Endothelial cell of umbilical vein (primary cell): ENCODE measurements at regions not wholly inside any gene's neighbourhood (a gene's known extent, or its start where the extent isn't known, plus 50 kb on each side); places are given as distances from the start of the nearest gene placed in this dataset.

Source experiments
- BruUV-seq: library from RNA; stranded (reverse); fragments of 400-500 nt; replicated peaks from 2 replicates; lab custom pipeline; 2021; lab: Mats Ljungman, UMichigan
- CTCF ChIA-PET: fragments of 300-600, 350-600 bp; sonication (Branson Sonifier 250); formaldehyde crosslinking; loops from one replicate; lab custom pipeline; 2021; ENCODE audit warnings: antibody characterized with exemption, inconsistent platforms; lab: Charles Lee
- POLR2A ChIA-PET: fragments of 300-600, 350-600 bp; sonication (Branson Sonifier 250); formaldehyde crosslinking; loops from one replicate; lab custom pipeline; 2021; ENCODE audit warnings: antibody characterized with exemption, inconsistent platforms; lab: Charles Lee
- DNase-seq: peaks from one replicate; pipeline ENCODE4 v3.0.0-alpha.2; 2011; ENCODE audit warnings: low read depth, low spot score
- FAIRE-seq: peaks from 2 replicates; lab custom pipeline; 2011; peaks lifted over from hg19 to GRCh38; lab: Jason Lieb, UNC
- H2AFZ ChIP-seq: 2 replicates; pipeline ENCODE4 v1.6.0; 2012; ENCODE audit warnings: low read depth, low read length, control low read depth, inconsistent platforms
- H3K27ac ChIP-seq: 2 replicates; pipeline ENCODE4 v1.5.1; 2011; ENCODE audit warnings: low read depth, mild to moderate bottlenecking, control low read depth, low read length, moderate library complexity; ENCODE audit not compliant: insufficient read depth
- H3K27me3 ChIP-seq, 2 experiments: 2 replicates each; pipeline versions ENCODE4 v1.6.0 to v1.6.1; 2011; ENCODE audit warnings: low read length in 2 of 2, mixed read lengths in 1 of 2; ENCODE audit not compliant: control insufficient read depth in 2 of 2, insufficient read depth in 2 of 2
- H3K36me3 ChIP-seq, 2 experiments: 2 replicates in 1 of 2; 3 replicates in 1 of 2; pipeline ENCODE4 v1.5.1; 2011; ENCODE audit warnings: low read length in 2 of 2, mild to moderate bottlenecking in 1 of 2, moderate library complexity in 1 of 2; ENCODE audit not compliant: control insufficient read depth in 2 of 2, insufficient read depth in 2 of 2; ENCODE audit errors: extremely low read depth in 1 of 2
- H3K4me1 ChIP-seq: 3 replicates; pipeline ENCODE4 v1.5.1; 2011; ENCODE audit warnings: mild to moderate bottlenecking, low read length; ENCODE audit not compliant: control insufficient read depth, insufficient read depth; ENCODE audit errors: extremely low read depth
- H3K4me2 ChIP-seq: 2 replicates; pipeline ENCODE4 v1.6.1; 2011; ENCODE audit warnings: low read length, control low read depth, mixed read lengths; ENCODE audit not compliant: insufficient read depth
- H3K4me3 ChIP-seq, 3 experiments: fragments of 200-600 bp in 1 of 3; sonication (generic), shearing (Covaris generic) in 1 of 3; replicated peaks in 1 of 3; 2 replicates each; pipeline ENCODE4 v1.5.1; 2011 to 2016; ENCODE audit warnings: control low read depth in 3 of 3, low read length in 3 of 3, mild to moderate bottlenecking in 2 of 3, inconsistent platforms in 1 of 3, low read depth in 1 of 3, moderate library complexity in 1 of 3; ENCODE audit not compliant: insufficient read depth in 1 of 3
- H3K79me2 ChIP-seq: 2 replicates; pipeline ENCODE4 v1.6.0; 2012; ENCODE audit warnings: low read length, inconsistent platforms; ENCODE audit not compliant: control insufficient read depth, insufficient read depth
- H3K9ac ChIP-seq: replicated peaks from 2 replicates; pipeline ENCODE3; 2011; ENCODE audit warnings: low read length, control low read depth; ENCODE audit not compliant: insufficient read depth; ENCODE audit errors: extremely low read depth
- H3K9me1 ChIP-seq: replicated peaks from 3 replicates; pipeline ENCODE4 v1.6.0; 2011; ENCODE audit warnings: mild to moderate bottlenecking, low read length; ENCODE audit not compliant: control insufficient read depth, insufficient read depth; ENCODE audit errors: extremely low read depth
- H3K9me3 ChIP-seq: replicated peaks from 2 replicates; pipeline ENCODE4 v1.5.1; 2012; ENCODE audit warnings: low read length, inconsistent platforms; ENCODE audit not compliant: control insufficient read depth, insufficient read depth
- H4K20me1 ChIP-seq: replicated peaks from 2 replicates; pipeline ENCODE3; 2011; ENCODE audit warnings: mild to moderate bottlenecking, low read length; ENCODE audit not compliant: control insufficient read depth, insufficient read depth; ENCODE audit errors: extremely low read depth
- CTCF ChIP-seq, 2 donors: IDR thresholded peaks; 1 replicate in 1 of 2; 2 replicates in 1 of 2; pipeline ENCODE4 v1.5.1; 2011; ENCODE audit warnings: low read length in 2 of 2, mild to moderate bottlenecking in 2 of 2, moderate library complexity in 2 of 2, control low read depth in 1 of 2, inconsistent platforms in 1 of 2, low read depth in 1 of 2; ENCODE audit not compliant: insufficient read depth in 1 of 2; ENCODE audit errors: extremely low read depth in 1 of 2
- EZH2 ChIP-seq: IDR thresholded peaks from 2 replicates; pipeline ENCODE4 v1.6.1; 2012; ENCODE audit warnings: borderline replicate concordance, low read depth, mild to moderate bottlenecking, moderate library complexity, low read length, inconsistent platforms; ENCODE audit not compliant: severe bottlenecking
- FOS ChIP-seq: IDR thresholded peaks from 2 replicates; pipeline ENCODE4 v1.6.1; 2011; ENCODE audit warnings: mild to moderate bottlenecking, low read length, moderate library complexity, borderline replicate concordance; ENCODE audit not compliant: insufficient read depth
- GATA2 ChIP-seq: IDR thresholded peaks from 2 replicates; pipeline ENCODE4 v1.7.0; 2011; ENCODE audit warnings: low read depth, mild to moderate bottlenecking, moderate library complexity, mixed read lengths, low read length; ENCODE audit not compliant: insufficient read length, insufficient read depth
- JUN ChIP-seq: IDR thresholded peaks from 2 replicates; pipeline ENCODE4 v1.6.1; 2011; ENCODE audit warnings: borderline replicate concordance, low read depth; ENCODE audit not compliant: insufficient read length, insufficient read depth
- MAX ChIP-seq: IDR thresholded peaks from 2 replicates; pipeline ENCODE4 v1.6.1; 2011; ENCODE audit not compliant: insufficient read depth, insufficient read length
- MYC ChIP-seq: IDR thresholded peaks from one replicate; pipeline ENCODE4 v1.6.1; 2011; ENCODE audit warnings: mild to moderate bottlenecking, low read depth, low read length
- POLR2A ChIP-seq: IDR thresholded peaks from 2 replicates; pipeline ENCODE4 v1.6.1; 2012; ENCODE audit warnings: low read depth, mild to moderate bottlenecking, control low read depth, low read length
- POLR2AphosphoS5 ChIP-seq: IDR thresholded peaks from 2 replicates; pipeline ENCODE4 v1.6.1; 2012; ENCODE audit warnings: low read depth, mild to moderate bottlenecking, control low read depth, low read length, moderate library complexity; ENCODE audit not compliant: insufficient read depth
- dilution Hi-C: fragments of 300-500 bp; cut with MboI; formaldehyde crosslinking; loops from one replicate; pipeline ENCODE4 v1.15.0; 2019; ENCODE audit warnings: low sequenced_read_pairs; ENCODE audit not compliant: extremely low pct_ligation_motif_present
- intact Hi-C: fragments of 100-400 bp; cut with micrococcal nuclease; formaldehyde crosslinking; loops from one replicate; pipeline ENCODE4 v1.10.0; 2022

- H3K4me2 ChIP-seq, result no peak overlapping the region
- DNase-seq (no peak), FAIRE-seq (no peak)
- H3K4me1 ChIP-seq, result no peaks in the 10 kb centered on the region
- POLR2A ChIA-PET, result no interaction called here
- H3K9me1 ChIP-seq, result no peaks in the 10 kb centered on the region
- H3K27me3 ChIP-seq, result peaks cover 13 to 14% of the 10 kb centered on the region in 2 experiments
- no peaks in the 10 kb centered on the region for H4K20me1 ChIP-seq
- dilution Hi-C loops (no loop called here), intact Hi-C loops (no loop called here)
- H3K36me3 ChIP-seq, result no peaks in the 10 kb centered on the region
- H3K9me3 ChIP-seq, result no peaks in the 10 kb centered on the region
- no peak overlapping the region for H3K27ac ChIP-seq
- BruUV-seq, result no TSS peak
- no peak overlapping the region for H3K9ac ChIP-seq
- H3K4me3 ChIP-seq, result no peak overlapping the region
- H2AFZ ChIP-seq, result no peak overlapping the region
- CTCF ChIA-PET, result no interaction called here
- TF ChIP-seq GATA2, result no peak
- H3K79me2 ChIP-seq, result no peaks in the 10 kb centered on the region
These were observed 334.9 kb downstream of the HNRNPD start for GRCh38 chr4:82038936-82039335.

GRCh38 chr4:82036181-82036580 lies 337.6 kb downstream of the HNRNPD start:
- no peak overlapping the region for H2AFZ ChIP-seq
- no peaks in the 10 kb centered on the region for H3K36me3 ChIP-seq
- POLR2A ChIA-PET, result no interaction called here
- no peaks in the 10 kb centered on the region for H3K9me1 ChIP-seq
- H3K79me2 ChIP-seq, result no peaks in the 10 kb centered on the region
- H4K20me1 ChIP-seq, result no peaks in the 10 kb centered on the region
- no peak for TF ChIP-seq EZH2
- TF ChIP-seq JUN, result no peak
- no peak for TF ChIP-seq MYC
- TF ChIP-seq CTCF (IDR thresholded peaks at IDR 0.05; ENCODE audit: extremely low read depth in 1 of 2, insufficient read depth in 1 of 2, low read depth in 1 of 2, low read length in 2 of 2), result no peak
- TF ChIP-seq MAX, result no peak
- TF ChIP-seq POLR2A, result no peak
- no peak for TF ChIP-seq GATA2
- no peak for TF ChIP-seq FOS
- TF ChIP-seq POLR2AphosphoS5, result no peak
- no peak overlapping the region for H3K27ac ChIP-seq
- no peaks in the 10 kb centered on the region for H3K9me3 ChIP-seq
- dilution Hi-C loops, result no loop called here
- CTCF ChIA-PET, result no interaction called here
- intact Hi-C loops, result no loop called here
- no peaks in the 10 kb centered on the region for H3K4me1 ChIP-seq
- BruUV-seq, result no TSS peak
- DNase-seq (no peak), FAIRE-seq (no peak)
- H3K4me2 ChIP-seq, result no peak overlapping the region
- H3K4me3 ChIP-seq, result no peak overlapping the region
- no peak overlapping the region for H3K9ac ChIP-seq
- no peaks in the 10 kb centered on the region for H3K27me3 ChIP-seq
